GM10266 (cell line): ENCODE measurements at regions not wholly inside any gene's neighbourhood (a gene's known extent, or its start where the extent isn't known, plus 50 kb on each side); places are given as distances from the start of the nearest gene placed in this dataset.
"Not testable (repeated sequence)": the region's sequence is repeated elsewhere in the genome, so short reads cannot be mapped to it uniquely, and the experiment has no call there.

Experiments used
- DNase-seq: peaks from one replicate; pipeline ENCODE4 v3.0.0; 2012; ENCODE audit errors: extremely low spot score
- TF ChIP-seq, protein P1 (sequence below): IDR thresholded peaks from 2 replicates; pipeline ENCODE4 v1.5.1; 2012; ENCODE audit warnings: mild to moderate bottlenecking, low read depth; ENCODE audit not compliant: control insufficient read depth, insufficient read depth; ENCODE audit errors: missing control alignments

DNA sequence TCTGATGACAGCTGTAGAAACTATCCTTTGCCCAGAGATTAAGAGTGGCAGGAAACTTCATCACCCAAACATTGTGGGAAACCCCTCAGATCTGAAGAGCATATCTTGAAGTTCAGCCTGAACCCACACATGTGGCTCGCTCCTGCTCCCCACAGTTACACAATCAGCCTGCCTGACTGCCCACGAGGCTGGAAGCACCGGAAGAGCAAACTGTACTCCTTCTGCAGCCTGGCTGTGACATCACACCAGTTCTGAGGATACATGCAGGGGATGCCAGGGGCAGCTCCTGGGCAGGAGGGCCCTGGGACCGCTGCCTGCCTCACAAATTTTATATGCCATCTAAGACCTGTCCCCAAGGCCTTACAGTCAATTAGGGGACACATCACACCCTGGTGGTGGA, 444.4 kb downstream of the BUD13 start:
- TF ChIP-seq, protein P1, sequence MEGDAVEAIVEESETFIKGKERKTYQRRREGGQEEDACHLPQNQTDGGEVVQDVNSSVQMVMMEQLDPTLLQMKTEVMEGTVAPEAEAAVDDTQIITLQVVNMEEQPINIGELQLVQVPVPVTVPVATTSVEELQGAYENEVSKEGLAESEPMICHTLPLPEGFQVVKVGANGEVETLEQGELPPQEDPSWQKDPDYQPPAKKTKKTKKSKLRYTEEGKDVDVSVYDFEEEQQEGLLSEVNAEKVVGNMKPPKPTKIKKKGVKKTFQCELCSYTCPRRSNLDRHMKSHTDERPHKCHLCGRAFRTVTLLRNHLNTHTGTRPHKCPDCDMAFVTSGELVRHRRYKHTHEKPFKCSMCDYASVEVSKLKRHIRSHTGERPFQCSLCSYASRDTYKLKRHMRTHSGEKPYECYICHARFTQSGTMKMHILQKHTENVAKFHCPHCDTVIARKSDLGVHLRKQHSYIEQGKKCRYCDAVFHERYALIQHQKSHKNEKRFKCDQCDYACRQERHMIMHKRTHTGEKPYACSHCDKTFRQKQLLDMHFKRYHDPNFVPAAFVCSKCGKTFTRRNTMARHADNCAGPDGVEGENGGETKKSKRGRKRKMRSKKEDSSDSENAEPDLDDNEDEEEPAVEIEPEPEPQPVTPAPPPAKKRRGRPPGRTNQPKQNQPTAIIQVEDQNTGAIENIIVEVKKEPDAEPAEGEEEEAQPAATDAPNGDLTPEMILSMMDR, result no peak
- no peak for DNase-seq

DNA sequence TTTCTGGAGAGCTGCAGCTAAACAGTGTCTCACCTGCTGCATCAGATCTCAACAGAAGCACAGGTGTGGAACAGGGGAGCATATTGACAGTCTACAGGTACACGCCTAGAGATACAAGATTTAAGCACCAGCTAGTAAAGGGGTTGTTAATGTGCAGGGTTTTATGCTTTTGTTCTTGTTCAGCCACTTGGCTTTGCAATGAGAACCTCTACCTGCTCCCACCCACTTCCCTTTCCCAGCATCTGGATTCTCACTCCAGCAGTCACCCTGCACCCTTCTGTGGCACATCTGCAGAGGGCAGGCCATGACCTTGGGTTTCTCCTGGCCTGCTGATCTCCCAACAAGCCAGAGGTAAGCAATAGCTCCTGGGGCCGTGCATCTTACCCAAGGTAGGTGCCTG, 446.6 kb downstream of the BUD13 start:
- TF ChIP-seq, protein P1, result no peak

DNA sequence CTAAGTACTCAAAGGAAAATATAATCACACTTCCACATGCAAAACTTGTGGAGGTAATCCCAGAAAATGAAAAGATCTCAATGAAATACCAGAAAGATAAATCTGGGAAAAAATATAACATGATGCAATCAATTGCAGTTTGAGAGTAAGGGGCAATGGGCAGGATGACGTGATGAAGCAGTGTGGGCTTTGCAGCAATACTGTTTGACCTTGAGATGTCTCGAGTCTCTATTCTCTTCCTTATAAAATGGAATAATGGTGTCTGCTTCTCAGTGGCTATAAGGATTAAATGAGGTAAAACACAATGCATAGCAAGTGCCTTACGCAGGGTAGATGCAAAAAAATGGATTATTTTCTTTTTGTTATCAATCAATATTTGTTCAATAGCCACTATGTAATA, 447.5 kb downstream of the BUD13 start:
- DNase-seq, result no peak
- TF ChIP-seq, protein P1, result no peak

More for the DNA sequence above, 446.6 kb downstream of the BUD13 start:
- DNase-seq, result no peak

DNA sequence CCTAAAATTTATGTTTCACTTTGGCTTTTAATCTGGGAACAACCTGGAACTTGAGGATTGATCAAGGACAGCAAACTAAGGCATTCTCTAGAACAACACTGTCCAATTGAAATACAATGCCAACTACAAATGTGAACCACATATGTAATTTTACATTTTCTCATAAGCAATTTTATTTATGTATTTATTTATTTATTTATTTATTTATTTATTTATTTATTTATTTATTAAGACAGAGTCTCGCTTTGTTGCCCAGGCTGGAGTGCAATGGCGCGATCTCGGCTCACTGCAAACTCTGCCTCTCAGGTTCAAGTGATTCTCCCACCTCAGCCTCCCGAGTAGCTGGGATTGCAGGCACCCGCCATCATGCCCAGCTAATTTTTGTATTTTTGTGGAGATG, 448.7 kb downstream of the BUD13 start:
- DNase-seq, result not testable (repeated sequence)

DNA sequence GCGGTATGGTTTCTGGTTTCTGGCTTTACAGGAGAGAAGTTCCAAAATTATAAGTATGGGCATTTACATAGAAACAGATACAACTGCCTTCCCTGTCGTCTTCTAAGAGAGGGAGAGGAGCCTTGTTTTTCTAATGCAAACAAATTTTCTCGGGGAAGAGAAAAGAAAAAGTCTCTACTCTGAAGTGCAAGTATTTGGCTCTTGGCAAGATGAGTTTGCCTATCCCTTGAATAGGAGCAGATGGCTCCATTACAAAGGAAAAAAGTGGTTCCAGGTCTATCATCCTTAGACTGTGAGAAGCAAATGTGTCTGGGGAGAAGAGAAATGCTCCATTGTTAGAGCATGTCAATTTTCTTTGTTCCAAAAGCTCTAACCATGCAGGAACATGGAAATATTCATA, 455.6 kb downstream of the BUD13 start:
- TF ChIP-seq, protein P1, result no peak
- DNase-seq, result no peak

DNA sequence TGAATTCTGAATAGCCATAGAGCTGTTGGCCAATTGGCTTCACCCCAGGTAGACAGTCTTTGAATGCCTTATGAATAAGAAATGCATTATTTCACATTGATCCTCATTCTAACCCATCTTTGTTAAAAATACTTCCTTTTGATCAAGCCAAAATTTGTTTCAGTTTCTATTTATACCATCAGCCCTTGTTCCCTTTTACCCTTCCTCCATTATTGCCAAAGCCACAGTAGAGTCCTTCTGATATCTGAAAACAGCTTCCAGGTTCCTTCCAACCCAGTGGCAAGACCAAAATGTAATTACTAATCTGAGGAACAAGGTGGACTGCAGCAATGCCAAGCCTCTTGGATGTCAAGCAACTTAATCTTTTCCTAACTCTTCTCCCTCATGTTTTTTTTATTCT, 458.8 kb downstream of the BUD13 start:
- DNase-seq, result no peak
- TF ChIP-seq, protein P1, result no peak

DNA sequence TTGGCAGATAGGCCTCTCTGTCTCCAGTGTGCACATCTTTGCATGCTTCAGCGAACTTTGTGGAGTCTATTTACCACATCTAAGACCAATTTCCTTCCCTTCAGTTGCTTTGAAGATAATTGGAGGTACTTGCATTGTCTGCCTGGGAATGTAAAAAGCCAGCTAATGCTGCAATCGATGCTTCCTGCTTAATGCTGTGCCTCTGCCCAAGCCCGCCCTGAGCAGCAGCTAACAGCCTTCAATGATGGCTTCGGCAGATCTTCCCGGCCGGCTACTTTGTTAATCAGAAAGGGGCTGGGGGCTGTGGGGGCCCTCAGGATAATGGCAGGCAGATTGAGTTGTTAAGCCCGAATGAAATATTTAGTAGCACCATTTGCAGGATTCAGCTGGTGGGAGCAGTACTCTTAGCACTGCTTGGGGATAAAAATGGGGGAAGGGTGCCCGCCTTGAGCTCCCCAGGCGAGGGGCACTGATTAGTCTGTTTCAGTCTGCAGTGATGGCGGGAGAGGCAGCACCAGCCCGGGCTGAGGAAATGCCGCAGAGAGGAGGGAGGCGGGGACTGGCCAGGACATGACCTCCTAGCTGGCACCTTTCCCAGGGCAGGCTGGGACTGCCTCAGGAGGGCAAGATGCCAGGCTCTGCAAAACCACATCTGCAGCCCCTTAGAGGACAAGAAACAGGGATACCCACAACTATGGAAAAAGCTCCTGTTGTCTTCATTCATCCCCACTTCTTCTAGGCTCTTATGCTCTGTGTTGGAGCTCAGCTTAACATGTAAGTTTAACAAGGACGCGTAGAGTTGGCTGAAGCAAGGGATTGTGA, 460.0 kb downstream of the BUD13 start:
- no peak for DNase-seq
- TF ChIP-seq, protein P1, result no peak
